DMS153 treated with DMSO at 0.1 percent for 48 hours (cell line): ENCODE measurements at regions not wholly inside any gene's neighbourhood (a gene's known extent, or its start where the extent isn't known, plus 50 kb on each side); places are given as distances from the start of the nearest gene placed in this dataset.

ENCODE experiments used
- DNase-seq: peaks from one replicate; lab custom pipeline; 2025; ENCODE audit not compliant: unreplicated experiment; lab: John Stamatoyannopoulos, UW

DNA sequence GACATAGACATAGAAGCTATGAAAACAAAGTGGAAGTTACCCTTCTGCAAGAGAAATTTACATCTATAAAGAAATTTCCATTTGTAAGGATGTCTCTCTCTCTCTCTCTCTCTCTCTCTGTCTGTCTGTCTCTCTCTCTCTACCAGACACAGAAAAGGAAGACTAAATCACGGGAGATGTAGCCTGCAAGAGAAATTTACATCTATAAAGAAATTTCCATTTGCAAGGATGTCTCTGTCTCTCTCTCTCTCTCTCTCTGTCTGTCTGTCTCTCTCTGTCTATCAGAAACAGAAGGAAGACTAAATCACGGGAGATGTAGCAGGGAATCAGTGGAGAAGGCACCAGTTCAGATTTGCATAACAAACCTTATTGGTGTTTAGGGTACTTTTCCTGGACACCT lies 65.6 kb upstream of the CTSO start:
- DNase-seq = no peak

DNA sequence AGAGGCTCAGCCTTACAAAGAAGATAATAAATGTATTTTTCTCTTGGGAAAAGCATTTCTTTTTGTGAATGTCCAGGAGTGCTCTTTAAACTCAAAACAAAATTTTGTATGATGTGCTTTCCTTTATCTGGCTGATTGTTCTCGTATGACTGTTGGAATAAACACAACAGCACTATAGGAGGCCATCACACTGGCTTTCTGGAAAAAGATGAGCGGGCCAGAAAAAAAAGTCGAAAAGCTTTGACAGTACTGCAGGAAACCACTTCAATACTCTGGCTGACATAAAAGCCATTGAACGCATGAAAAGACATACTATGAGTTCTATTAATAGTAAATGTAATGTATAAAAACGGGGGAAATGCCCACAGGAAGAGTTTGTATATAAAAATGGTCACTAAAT lies 64.7 kb upstream of the CTSO start:
- no peak for DNase-seq

DNA sequence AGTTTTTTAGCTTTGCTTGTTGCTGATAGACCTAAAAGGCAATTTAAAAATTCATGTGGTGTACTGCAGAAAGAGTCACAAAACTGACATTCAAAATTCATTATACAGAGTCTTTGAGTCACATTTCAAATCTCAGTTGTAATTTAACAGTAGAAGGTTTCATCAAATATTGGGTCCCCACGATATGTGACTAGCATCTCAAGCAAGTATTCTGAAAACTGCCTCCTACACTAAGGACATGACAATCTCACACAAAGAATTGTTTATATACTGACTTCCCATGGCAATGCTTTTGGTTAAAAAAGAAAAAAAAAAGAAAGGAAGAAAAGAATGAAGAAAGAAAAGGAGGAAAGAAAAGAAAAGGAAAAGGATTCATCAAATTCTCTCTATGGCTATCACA lies 62.1 kb upstream of the CTSO start:
- no peak for DNase-seq

DNA sequence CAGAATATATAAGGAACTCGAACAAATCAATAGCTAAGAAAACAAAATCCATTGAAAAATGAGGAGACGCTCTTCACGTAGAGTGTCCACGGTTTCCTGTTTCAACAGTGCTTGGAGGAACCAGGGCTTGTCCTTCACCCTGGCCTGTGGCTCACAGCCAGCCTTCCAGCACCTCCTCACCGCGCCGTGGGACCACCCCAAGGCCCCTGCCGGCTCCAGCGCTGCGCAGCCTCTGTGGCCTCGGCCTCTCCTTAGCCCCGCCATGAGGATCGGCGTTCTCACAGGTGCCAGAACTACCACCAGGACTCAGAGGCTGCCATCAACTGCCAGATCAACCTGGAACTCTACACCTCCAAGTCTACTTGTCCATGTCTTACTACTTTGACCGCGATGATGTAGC lies 52.5 kb upstream of the CTSO start:
- no peak for DNase-seq
